Body of pancreas (tissue), 4 donors: ENCODE measurements at regions not wholly inside any gene's neighbourhood (a gene's known extent, or its start where the extent isn't known, plus 50 kb on each side); places are given as distances from the start of the nearest gene placed in this dataset.

ENCODE experiments used
- CTCF ChIP-seq, 7 experiments: fragments of 450-650 bp in 4 of 7; fragments of 200-600 bp in 3 of 7; sonication (generic) in 3 of 7; IDR thresholded peaks; one replicate each; pipeline ENCODE4 v1.5.1; 2016 to 2019; ENCODE audit warnings: antibody characterized with exemption in 7 of 7
- POLR2A ChIP-seq, 3 donors: fragments of 450-650 bp; IDR thresholded peaks; one replicate each; pipeline ENCODE4 v1.6.1; 2016; ENCODE audit warnings: antibody characterized with exemption in 3 of 3, mild to moderate bottlenecking in 2 of 3

- TF ChIP-seq CTCF (IDR thresholded peaks at IDR 0.05) (no peak), POLR2A (IDR thresholded peaks at IDR 0.05) (no peak)
Observed at GRCh38 chr6:11943060-11943459, 69.1 kb upstream of the HIVEP1 start.
